HG03060 (cell line): ENCODE measurements at regions not wholly inside any gene's neighbourhood (a gene's known extent, or its start where the extent isn't known, plus 50 kb on each side); places are given as distances from the start of the nearest gene placed in this dataset.

ENCODE experiments used
- ATAC-seq: cut with Tn5 transposase; IDR thresholded peaks from one replicate; pipeline ENCODE4 v1.9.1; 2021; ENCODE audit warnings: low read depth, moderate number of reproducible peaks; ENCODE audit not compliant: unreplicated experiment

DNA sequence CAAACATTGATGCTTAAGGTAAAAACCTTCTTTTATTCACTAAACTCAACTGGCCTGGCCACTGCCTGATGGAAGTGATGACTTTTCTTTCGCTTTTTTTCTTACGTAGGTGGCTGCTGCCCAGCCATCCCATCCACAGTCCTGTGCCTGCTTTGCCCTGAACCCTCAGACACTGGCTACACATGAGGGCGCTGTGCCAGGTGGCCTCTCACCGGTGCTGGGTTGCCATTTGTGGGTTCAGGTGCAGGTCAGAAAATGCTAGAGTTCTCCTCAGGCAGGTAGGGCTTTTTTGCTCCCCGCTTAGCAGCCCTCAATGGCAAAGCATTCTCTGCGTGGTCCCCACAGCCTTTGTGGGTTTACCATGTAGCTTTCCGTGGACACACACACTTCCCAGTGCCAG, 88.3 kb upstream of the PRR23E start:
- ATAC-seq = no peak

DNA sequence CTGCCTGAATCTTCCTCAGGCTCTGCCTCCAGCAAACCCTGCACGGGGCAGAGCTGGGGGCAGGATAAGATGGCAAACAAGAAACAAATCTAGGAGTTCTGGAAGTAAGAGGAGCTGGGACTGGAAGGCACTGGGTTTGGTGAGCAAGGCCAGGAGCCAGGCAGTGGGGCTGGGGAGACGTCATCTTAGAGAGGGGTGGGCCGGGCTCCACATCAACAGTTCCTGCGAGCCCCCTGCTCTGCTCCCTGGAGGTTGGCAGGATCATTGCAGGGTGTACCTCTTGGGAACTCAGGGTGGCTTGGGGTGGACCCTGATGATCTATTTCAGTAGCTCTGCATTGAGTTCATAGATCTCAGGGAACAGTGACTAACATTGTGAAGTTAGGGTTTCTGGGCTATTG, 87.3 kb upstream of the PRR23E start:
- ATAC-seq = no peak

DNA sequence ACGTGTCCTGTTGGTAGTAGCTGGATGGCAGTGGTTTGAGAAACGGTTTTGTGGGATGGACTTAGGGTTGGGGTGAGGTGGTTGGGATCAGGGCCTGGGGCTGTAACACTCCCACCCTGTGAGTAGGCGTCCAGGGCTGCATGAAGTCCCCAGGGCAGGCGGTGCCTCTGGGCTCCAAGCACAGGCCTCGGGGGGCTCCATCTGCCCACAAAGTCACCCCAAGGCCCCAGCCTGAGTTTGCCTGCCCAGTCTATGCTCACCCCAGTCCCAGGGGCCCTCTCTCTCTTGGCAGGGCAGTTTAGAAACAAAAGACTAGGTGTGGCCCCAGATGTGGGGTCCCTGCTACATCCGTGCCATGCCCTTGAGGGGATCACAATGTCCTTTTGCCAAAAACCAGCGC, 86.9 kb upstream of the PRR23E start:
- no peak for ATAC-seq

DNA sequence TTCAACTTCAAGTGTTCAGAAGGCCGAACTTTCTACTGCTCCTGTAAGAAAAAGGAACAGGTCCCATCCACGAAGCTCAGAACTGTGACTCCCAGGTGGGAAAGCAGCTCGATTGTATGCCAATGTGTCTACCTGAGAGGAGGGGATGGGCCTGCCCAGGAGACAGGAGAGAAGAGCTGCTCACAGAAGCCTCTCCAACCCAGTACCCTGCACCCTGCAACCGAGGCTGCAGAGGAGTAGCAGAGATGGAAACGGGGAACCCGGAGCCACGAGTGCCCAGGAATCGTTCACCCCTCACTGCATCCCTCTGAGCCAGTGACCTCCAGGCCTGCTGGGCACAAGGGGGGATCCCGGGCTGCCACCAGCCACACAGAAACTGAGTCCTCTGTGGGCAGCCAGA, 86.5 kb upstream of the PRR23E start:
- no peak for ATAC-seq

DNA sequence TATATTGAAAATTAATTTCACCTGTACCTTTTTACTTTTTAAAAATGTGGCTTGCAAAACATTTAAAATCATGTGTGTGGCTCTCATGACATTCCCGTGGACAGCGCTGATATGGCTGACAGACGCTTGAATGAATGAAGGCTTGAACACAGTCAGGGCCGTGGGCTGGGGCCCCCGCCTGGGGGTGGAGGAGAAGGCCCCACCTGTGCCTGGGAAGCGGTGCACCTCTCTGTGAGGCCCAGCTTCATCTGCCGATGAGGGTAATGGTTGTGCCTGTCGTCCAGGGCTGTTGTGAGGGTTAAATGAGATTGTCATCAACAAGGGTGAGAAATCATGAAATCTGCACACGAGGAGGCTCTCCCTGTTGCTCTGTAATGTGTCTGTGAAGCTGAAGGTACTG, 85.9 kb upstream of the PRR23E start:
- no peak for ATAC-seq

DNA sequence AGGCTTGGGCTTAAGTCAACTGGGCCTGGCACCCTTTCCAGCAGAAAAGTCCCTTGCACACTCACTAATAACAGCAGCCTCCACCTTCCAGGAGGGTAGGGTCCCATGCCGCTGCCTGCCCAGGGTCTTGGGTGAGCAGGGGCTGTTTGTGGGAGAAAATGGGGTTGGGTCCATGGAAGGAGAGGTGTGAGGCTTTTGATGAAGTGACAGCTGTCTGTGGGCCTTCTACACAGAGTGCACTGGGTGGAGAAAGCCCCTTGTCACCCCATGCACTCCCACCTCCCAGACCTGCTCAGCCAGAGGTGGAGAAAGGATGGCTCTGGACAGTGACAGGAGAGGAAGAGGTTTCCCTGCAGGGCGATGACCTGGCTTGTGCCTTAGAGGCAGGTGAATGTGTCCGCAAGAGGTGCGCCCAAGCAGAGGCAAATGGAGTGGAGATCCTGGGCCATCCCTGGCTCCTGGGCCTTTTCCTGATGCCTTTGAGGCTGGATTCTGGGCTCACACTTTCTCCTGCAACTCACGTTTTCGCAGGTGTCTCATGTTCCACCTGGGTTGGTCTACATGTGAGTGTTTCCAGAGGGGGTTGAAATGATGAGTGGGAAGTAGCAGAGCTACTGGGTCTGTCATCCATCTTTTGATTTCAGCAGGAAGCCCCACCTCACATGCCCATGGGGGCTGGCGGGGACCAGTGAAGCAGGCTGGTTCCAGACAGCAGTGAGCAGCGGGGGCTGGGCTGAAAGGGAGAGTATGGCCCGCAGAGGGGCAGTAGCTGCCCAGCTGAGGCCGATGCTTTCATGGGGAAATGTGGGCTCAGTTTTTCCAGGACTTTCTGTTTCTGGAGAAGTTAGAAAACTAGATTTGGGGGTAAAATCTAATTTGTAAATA, 85.2 kb upstream of the PRR23E start:
- no peak for ATAC-seq

DNA sequence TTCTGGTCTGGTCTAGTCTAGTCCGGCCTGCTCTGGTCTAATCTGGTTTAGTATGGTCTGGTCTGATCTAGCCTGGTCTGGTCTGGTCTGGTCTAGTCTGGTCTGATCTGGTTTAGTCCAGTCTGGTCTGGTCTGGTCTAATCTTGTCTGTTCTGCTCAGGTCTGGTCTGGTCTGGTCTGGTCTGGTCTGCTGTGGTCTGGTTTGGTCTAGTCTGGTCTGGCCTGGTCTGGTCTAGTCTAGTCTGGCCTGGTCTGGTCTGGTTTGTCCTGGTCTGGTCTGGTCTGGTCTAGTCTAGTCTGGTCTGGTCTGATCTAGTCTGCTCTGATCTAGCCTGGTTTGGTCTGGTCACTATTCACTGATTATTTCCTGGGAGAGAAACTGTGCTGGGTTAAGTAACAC, 84.1 kb upstream of the PRR23E start:
- no peak for ATAC-seq

DNA sequence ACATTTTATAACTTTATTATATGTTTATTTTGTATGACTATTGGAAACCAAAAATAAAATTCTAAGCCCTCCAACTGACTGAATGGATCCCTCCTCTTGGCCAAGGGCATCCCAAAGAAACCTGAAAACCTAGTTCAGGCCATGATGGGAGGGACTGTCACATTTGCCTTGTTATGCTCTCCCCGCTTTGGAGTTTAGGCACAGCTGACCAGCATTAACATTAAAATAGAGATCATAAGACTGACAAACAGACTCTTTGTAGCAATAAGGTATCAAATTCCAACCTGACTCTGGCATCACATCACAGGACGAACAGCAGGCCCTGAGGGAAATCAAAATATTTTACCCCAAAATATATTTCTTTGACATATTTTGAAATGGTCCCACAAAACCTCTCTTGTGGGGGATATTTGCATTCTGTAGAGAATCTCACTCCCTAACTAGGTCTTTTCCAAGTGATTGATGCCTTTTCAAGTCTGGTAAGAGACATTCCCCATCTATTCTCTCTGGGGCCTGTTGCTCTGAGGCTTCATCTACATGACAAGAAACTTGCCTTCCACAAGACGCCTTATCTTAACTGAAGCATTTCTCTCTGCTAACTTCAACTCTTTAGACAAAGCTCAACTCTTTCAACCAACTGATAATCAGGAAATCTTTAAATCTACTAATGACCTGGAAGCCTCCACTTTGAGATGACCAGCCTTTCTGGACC, 81.8 kb upstream of the PRR23E start:
- no peak for ATAC-seq

DNA sequence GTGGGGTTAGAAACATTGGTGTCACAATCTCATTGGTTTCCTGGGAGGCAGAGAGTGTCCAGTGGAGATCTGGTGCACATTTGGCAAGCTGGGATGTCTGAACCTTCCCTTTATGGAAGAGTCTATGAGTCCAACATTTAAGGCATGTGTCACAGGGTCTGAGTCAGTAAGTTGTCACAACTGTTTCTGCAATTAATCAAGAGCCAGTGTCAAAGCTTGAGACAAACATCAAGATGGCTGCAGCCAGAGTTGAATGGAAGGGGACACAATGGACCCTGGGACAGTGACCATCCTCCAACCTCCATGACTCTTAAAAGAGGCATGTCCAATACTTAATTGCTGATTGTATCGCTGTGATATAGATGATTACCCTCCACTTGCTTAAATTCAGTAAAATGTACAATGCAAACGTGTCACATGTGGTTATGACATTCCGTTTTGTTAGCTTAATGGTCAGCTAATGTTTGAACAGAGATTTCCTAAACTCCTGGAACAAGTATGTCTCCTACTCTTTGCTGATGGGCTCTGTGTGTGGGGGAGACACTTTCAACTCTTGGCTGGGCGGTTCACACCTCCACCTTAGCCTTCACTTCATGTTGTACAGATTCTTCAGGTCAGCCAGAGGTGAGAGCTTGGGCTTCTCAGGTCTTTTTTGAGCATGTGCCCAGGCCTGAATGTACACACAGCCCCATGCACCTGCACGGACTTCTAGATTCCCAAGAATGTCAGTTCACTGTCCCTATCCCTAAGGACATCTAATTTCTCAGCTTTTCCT, 79.9 kb upstream of the PRR23E start:
- ATAC-seq = no peak

DNA sequence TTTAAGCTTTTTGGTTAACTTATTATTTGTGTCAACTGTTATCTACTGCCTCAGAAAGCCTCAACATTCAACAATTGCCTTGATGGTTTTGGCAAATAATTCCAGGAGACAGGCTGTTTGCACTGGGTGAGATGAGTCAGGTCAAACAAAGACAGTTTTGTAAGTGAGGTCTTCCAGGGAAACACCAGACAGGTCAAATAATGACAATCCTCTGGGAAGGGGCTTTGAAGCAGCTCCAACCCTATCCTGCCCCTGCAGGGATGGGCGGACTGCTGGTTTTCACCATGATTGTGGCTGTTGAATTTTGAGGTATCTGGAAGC, 79.4 kb upstream of the PRR23E start:
- ATAC-seq = no peak

DNA sequence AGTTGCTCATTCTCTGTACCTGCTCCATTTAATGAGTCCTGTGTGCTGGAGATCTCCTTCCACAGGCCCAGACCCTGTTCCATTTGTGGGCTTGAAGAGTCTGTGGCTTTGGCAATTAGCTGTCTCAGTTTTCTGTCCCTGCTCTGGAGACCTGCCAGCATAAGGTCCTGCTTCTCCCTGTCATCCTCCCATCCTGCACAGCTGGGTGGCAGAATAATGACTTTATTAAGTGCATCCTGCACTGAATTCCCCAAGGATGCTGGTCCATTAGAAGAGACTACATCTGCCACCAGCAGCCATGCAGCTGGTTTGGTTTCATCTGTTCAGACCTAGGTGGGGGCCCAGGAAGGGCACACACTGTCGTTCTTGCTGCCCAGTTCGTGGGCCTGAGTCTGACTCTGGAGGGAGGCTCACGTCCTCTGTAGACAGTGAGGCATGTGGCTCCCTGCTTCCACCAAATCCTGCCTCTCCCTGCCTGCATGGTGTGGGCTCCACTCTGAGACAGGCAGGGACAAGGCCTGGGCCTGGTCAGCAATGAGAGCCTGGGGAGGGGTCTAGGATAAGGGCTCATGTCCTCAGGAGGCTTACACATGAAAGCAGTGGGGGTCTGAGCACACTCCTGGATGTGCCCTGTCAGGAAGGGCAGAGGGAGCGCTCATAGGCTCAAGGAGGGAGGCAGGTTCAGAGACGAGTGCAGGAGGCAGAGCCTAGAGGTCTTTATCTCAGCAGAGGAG, 78.4 kb upstream of the PRR23E start:
- ATAC-seq = no peak

DNA sequence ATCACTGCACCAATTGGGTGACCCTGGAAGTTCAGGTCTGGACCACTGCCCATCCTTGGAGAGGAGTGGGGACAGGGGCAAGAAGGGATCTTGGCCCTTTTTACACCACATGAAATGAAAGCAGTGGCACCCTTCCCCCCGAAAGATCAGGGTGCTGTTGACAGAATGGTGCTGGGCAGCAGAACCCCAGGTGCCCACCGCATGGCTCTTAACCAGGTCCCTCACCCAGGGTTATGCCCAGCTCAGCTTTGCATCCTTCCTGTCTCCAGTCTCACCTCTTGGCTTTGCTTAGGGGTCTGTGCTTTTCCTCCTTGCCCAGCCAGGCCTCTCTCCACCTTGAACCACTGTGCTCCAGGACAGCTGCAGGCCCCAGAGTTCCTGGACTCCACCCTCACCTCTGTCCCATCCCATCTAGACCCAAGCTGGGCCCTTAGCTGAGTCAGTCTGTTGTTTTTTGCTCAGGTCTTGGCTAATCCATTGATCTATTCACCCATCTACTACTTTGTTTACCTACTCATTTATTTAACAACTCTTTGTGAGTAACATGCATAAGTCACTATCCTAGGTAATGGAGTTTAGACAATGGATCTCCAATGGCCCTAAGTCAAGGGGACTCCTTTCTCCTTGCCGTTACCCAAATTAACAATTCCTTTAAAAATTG, 77.1 kb upstream of the PRR23E start:
- ATAC-seq = no peak

DNA sequence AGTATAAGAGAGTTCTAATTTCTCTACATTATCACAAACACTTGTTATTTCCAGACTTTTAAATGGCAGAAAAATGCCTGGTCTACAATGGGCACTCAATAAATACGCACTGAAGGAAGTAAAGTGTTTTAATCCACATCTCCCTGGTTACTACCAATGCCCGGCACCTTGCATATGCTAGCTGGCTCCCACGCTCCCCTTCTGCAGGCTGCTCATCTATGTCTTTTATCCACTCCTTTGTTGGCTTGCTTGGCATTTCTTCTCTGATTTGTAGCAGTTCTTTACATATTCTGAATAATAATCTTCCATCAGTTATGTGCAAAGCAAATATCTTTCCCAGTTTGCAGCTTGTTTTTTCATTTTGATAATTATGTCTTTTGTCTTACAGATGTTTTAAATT, 74.6 kb upstream of the PRR23E start:
- no peak for ATAC-seq

DNA sequence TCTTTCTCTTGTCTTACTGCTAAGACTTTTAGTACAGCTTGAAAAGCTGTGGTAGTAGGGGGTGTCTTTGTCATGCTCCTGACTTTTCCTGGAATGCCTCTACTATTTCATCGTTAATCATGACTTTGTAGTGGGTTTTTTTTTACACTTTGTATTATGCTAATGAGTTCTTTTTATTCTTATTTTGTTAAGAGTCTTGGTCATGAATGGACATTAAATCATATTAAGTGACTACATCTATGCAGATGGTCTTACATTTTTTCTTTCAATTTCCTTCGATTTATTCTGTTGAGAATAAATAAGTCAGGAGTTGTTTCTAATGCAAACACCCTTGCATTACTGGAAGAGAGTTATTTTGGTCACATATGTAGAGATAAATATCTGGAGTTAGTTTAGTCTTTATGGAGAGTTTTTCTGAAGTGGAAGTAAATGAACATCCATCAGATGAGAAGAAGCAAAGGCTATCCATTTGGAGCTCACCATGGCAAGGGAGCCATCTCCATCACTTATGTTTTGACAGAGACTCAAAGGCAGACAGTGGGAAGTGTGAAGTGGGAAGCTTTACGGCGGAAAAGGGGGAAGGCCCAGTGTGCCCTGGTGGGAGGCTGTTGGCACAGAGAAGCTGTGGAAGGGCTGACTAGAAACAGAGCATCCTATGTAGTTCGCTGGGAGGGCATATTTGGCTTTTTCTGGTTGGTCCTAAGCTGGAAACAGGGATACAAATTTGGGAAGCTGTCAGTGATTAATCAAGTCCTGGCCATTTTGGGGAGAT, 73.1 kb upstream of the PRR23E start:
- no peak for ATAC-seq

DNA sequence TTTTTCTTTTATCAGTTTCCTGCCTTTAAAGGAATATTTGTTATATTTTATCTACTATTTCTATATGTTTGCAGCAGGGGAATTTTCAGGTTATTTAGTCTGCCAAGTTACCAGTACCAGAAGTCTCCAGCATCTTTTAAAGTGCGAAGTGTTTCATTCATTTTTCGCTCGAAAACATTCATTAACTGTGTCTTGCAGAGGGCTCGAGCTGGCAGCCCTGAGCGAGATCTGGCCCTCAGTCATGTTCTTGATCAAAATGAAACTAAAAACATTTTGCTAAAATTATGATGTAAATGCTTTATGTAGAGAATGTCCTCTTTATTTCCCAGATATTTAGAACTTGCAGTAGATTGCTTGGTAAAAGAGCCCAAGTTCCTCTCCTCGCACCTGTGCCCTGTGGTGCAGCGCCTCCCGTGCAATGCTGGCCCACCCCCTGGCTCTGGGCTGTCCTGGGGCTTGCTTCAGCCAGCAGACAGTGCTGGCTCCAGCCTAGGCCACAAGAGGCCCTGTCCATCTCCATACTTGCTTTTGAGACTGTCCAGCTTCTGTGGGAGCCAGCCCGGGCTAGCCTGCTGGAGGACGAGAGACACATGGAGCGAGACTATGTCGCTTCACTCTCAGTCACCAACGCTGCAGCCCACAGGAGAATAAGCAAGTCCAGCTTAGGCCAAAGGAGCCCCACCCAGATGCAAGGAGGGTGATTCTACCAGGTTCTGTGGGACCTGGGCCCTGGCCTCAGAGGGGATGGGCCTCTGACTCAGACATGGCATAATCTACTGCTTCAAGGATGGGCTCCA, 71.9 kb upstream of the PRR23E start:
- no peak for ATAC-seq

DNA sequence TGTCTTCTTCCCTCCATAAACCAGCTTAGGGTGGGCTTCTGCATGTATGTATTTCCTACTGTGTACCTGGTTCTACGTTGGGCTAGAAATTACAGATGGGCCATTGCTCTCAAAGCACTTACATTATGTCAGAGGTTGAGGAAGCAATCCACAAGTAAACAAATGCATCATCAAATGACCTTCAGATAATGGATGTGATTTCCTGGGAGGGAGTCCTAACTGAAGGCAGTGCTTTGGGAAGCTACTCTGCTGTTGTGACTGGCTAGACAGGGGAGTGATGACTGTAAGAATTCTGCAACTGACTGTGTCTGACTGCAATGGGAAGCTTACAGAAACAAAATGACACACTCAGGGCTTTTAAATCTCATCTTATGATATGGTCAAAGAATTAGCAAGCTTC, 71.0 kb upstream of the PRR23E start:
- no peak for ATAC-seq

DNA sequence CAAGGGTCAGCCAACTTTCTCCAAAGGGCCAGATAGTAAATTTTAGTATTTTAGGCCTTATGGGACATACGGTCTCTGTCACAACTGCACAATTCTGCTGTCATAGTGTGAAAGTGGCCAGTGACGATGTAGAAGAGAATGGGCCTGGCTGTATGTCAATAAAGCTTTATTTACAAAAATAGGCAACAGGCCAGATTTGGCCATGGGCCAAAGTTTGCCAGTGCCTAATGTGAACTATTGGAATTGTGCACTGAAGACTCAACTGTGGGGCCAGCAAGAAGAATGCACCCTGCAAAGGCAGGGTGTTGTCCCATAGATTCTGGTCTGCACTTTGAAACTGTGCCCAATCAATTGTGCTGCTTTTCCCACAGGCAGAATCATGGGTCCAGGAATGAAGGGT, 69.4 kb upstream of the PRR23E start:
- ATAC-seq = no peak

DNA sequence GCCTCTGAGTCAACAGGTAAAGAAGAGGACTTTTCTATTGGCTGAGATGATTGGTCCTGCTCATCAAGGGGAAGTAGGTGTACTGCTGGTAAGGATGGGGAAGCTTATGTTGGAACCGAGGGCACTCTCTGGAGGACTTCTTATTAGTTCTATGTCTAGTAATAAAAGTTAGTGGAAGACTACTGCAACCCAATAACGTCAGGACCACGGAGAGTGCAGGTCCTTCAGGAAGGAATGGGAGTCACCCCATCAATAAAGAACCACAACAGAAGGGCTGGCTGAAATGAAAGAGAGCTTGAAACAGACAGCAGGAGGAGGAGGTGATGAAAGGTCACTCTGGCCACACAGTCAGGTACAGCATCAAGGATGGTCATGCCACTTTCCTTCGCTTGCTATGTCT, 68.8 kb upstream of the PRR23E start:
- ATAC-seq = no peak
